ENCODE measurements at regions not wholly inside any gene's neighbourhood (a gene's known extent, or its start where the extent isn't known, plus 50 kb on each side); places are given as distances from the start of the nearest gene placed in this dataset.
A peak's percentile ranks its signal among the peaks of the same experiment; 100 is the strongest.

GRCh38 chr7:25887266-25887665 is 264.7 kb upstream of the NFE2L3 start:
- no peaks in the 10 kb centered on the region for H3K27me3 ChIP-seq (ENCODE audit: insufficient read depth, insufficient read length)
- H3K4me1 ChIP-seq (ENCODE audit: insufficient read depth, insufficient read length), result no peaks in the 10 kb centered on the region
- H3K9me3 ChIP-seq (ENCODE audit: insufficient read depth, low read length), result no peaks in the 10 kb centered on the region
- no peak overlapping the region for H3K9ac ChIP-seq (ENCODE audit: insufficient read length, low read depth)
- no peak overlapping the region for H3K4me3 ChIP-seq (ENCODE audit: insufficient read length, low read depth)
- no peak for DNase-seq (ENCODE audit: low read depth, low spot score)
- no peak for TF ChIP-seq SUZ12 (IDR thresholded peaks at IDR 0.05; ENCODE audit: extremely low read depth, insufficient read depth, insufficient read length)
- no peak for TF ChIP-seq ZNF274 (IDR thresholded peaks at IDR 0.05; ENCODE audit: low read depth, low read length)
- TF ChIP-seq YY1 (IDR thresholded peaks at IDR 0.05; ENCODE audit: insufficient read depth, insufficient read length), result no peak
- H3K36me3 ChIP-seq (ENCODE audit: insufficient read depth, insufficient read length, low read length), result no peaks in the 10 kb centered on the region

GRCh38 chr7:25887795-25888559 is 264.0 kb upstream of the NFE2L3 start:
- H3K4me3 ChIP-seq (ENCODE audit: insufficient read length, low read depth), result no peak overlapping the region
- no peaks in the 10 kb centered on the region for H3K4me1 ChIP-seq (ENCODE audit: insufficient read depth, insufficient read length)
- H3K9ac ChIP-seq (ENCODE audit: insufficient read length, low read depth), result no peak overlapping the region
- H3K36me3 ChIP-seq (ENCODE audit: insufficient read depth, insufficient read length, low read length), result no peaks in the 10 kb centered on the region
- DNase-seq (ENCODE audit: low read depth, low spot score), result no peak
- no peaks in the 10 kb centered on the region for H3K27me3 ChIP-seq (ENCODE audit: insufficient read depth, insufficient read length)
- no peaks in the 10 kb centered on the region for H3K9me3 ChIP-seq (ENCODE audit: insufficient read depth, low read length)
- TF ChIP-seq ZNF274 (IDR thresholded peaks at IDR 0.05; ENCODE audit: low read depth, low read length) (no peak), SUZ12 (IDR thresholded peaks at IDR 0.05; ENCODE audit: extremely low read depth, insufficient read depth, insufficient read length) (no peak), YY1 (IDR thresholded peaks at IDR 0.05; ENCODE audit: insufficient read depth, insufficient read length) (no peak)

GRCh38 chr7:25889765-25890164 is 262.2 kb upstream of the NFE2L3 start:
- TF ChIP-seq ZNF274 (IDR thresholded peaks at IDR 0.05; ENCODE audit: low read depth, low read length) (no peak), YY1 (IDR thresholded peaks at IDR 0.05; ENCODE audit: insufficient read depth, insufficient read length) (no peak), SUZ12 (IDR thresholded peaks at IDR 0.05; ENCODE audit: extremely low read depth, insufficient read depth, insufficient read length) (no peak)
- Histone ChIP-seq H3K9me3 (ENCODE audit: insufficient read depth, low read length) (no peaks in the 10 kb centered on the region), H3K9ac (ENCODE audit: insufficient read length, low read depth) (no peak overlapping the region), H3K4me1 (ENCODE audit: insufficient read depth, insufficient read length) (no peaks in the 10 kb centered on the region), H3K27me3 (ENCODE audit: insufficient read depth, insufficient read length) (no peaks in the 10 kb centered on the region), H3K36me3 (ENCODE audit: insufficient read depth, insufficient read length, low read length) (no peaks in the 10 kb centered on the region), H3K4me3 (ENCODE audit: insufficient read length, low read depth) (no peak overlapping the region)
- DNase-seq (ENCODE audit: low read depth, low spot score), result no peak

GRCh38 chr7:25891591-25891990 is 260.4 kb upstream of the NFE2L3 start:
- Histone ChIP-seq H3K9me3 (ENCODE audit: insufficient read depth, low read length) (no peaks in the 10 kb centered on the region), H3K36me3 (ENCODE audit: insufficient read depth, insufficient read length, low read length) (no peaks in the 10 kb centered on the region), H3K27me3 (ENCODE audit: insufficient read depth, insufficient read length) (no peaks in the 10 kb centered on the region), H3K4me3 (ENCODE audit: insufficient read length, low read depth) (no peak overlapping the region), H3K4me1 (ENCODE audit: insufficient read depth, insufficient read length) (no peaks in the 10 kb centered on the region), H3K9ac (ENCODE audit: insufficient read length, low read depth) (no peak overlapping the region)
- no peak for DNase-seq (ENCODE audit: low read depth, low spot score)
- no peak for TF ChIP-seq ZNF274 (IDR thresholded peaks at IDR 0.05; ENCODE audit: low read depth, low read length)

GRCh38 chr7:25893436-25893835 is 258.6 kb upstream of the NFE2L3 start:
- H3K4me3 ChIP-seq (ENCODE audit: insufficient read length, low read depth), result no peak overlapping the region

GRCh38 chr7:25894002-25894901 is 257.7 kb upstream of the NFE2L3 start:
- no peak overlapping the region for H3K4me3 ChIP-seq (ENCODE audit: insufficient read length, low read depth)
- H3K9me3 ChIP-seq (ENCODE audit: insufficient read depth, low read length), result no peaks in the 10 kb centered on the region
- H3K9ac ChIP-seq (ENCODE audit: insufficient read length, low read depth), result no peak overlapping the region
- no peaks in the 10 kb centered on the region for H3K27me3 ChIP-seq (ENCODE audit: insufficient read depth, insufficient read length)
- TF ChIP-seq YY1 (IDR thresholded peaks at IDR 0.05; ENCODE audit: insufficient read depth, insufficient read length), result no peak
- no peak for TF ChIP-seq ZNF274 (IDR thresholded peaks at IDR 0.05; ENCODE audit: low read depth, low read length)
- TF ChIP-seq SUZ12 (IDR thresholded peaks at IDR 0.05; ENCODE audit: extremely low read depth, insufficient read depth, insufficient read length), result no peak
- peak; percentile 36 for DNase-seq (ENCODE audit: low read depth, low spot score)
- no peaks in the 10 kb centered on the region for H3K36me3 ChIP-seq (ENCODE audit: insufficient read depth, insufficient read length, low read length)
- H3K4me1 ChIP-seq (ENCODE audit: insufficient read depth, insufficient read length), result no peaks in the 10 kb centered on the region

More at GRCh38 chr7:25893436-25893835, 258.6 kb upstream of the NFE2L3 start:
- DNase-seq (ENCODE audit: low read depth, low spot score), result no peak
- Histone ChIP-seq H3K4me1 (ENCODE audit: insufficient read depth, insufficient read length) (no peaks in the 10 kb centered on the region), H3K27me3 (ENCODE audit: insufficient read depth, insufficient read length) (no peaks in the 10 kb centered on the region), H3K36me3 (ENCODE audit: insufficient read depth, insufficient read length, low read length) (no peaks in the 10 kb centered on the region), H3K9me3 (ENCODE audit: insufficient read depth, low read length) (no peaks in the 10 kb centered on the region), H3K9ac (ENCODE audit: insufficient read length, low read depth) (no peak overlapping the region)
- TF ChIP-seq YY1 (IDR thresholded peaks at IDR 0.05; ENCODE audit: insufficient read depth, insufficient read length) (no peak), SUZ12 (IDR thresholded peaks at IDR 0.05; ENCODE audit: extremely low read depth, insufficient read depth, insufficient read length) (no peak), ZNF274 (IDR thresholded peaks at IDR 0.05; ENCODE audit: low read depth, low read length) (no peak)

Data from NT2/D1 (cell line).